Loucy (cell line): ENCODE measurements at regions not wholly inside any gene's neighbourhood (a gene's known extent, or its start where the extent isn't known, plus 50 kb on each side); places are given as distances from the start of the nearest gene placed in this dataset.

ENCODE experiments used
- EZH2phosphoT487 ChIP-seq: fragments of 200-600 bp; IDR thresholded peaks from 2 replicates; pipeline ENCODE4 v1.6.1; 2018; ENCODE audit warnings: antibody characterized with exemption, mild to moderate bottlenecking, moderate library complexity, borderline replicate concordance
- TF ChIP-seq, protein P1 (sequence below): fragments of 200-600 bp; sonication (generic); conservative IDR thresholded peaks from 2 replicates; pipeline ENCODE4 v1.5.1; 2014; ENCODE audit warnings: mild to moderate bottlenecking, antibody characterized with exemption, low read length

DNA sequence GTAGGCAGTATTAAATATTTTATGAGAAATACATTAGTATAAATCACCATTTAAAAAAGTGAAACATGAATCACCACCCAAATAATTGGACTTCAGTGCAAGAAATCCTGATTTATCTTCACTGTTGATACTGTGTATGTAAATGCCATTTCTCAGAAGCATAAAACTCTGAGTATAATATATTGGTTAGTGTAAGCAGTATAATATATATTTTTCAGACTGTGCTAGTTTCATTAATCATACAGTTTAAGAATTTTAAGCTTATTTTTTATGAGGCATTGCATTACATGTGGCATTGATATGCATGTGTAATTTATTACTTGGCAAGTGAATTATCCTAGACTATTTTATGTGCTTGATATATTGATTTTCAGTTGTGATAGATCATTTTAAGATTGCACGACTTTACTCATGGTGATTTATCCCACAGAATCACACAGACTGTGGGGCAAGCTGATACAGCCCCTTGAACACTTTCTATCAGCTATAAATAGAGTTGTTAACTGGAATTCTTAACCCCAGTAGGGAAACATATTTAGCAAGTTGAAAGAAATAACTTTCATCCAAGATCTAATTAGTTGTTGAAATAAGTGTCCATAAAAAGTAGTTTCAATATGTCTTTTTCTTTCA lies 403.5 kb downstream of the RPL10L start:
- TF ChIP-seq, protein P1, sequence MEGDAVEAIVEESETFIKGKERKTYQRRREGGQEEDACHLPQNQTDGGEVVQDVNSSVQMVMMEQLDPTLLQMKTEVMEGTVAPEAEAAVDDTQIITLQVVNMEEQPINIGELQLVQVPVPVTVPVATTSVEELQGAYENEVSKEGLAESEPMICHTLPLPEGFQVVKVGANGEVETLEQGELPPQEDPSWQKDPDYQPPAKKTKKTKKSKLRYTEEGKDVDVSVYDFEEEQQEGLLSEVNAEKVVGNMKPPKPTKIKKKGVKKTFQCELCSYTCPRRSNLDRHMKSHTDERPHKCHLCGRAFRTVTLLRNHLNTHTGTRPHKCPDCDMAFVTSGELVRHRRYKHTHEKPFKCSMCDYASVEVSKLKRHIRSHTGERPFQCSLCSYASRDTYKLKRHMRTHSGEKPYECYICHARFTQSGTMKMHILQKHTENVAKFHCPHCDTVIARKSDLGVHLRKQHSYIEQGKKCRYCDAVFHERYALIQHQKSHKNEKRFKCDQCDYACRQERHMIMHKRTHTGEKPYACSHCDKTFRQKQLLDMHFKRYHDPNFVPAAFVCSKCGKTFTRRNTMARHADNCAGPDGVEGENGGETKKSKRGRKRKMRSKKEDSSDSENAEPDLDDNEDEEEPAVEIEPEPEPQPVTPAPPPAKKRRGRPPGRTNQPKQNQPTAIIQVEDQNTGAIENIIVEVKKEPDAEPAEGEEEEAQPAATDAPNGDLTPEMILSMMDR, result no peak
- no peak for TF ChIP-seq EZH2phosphoT487
